ENCODE measurements at regions not wholly inside any gene's neighbourhood (a gene's known extent, or its start where the extent isn't known, plus 50 kb on each side); places are given as distances from the start of the nearest gene placed in this dataset.

DNA sequence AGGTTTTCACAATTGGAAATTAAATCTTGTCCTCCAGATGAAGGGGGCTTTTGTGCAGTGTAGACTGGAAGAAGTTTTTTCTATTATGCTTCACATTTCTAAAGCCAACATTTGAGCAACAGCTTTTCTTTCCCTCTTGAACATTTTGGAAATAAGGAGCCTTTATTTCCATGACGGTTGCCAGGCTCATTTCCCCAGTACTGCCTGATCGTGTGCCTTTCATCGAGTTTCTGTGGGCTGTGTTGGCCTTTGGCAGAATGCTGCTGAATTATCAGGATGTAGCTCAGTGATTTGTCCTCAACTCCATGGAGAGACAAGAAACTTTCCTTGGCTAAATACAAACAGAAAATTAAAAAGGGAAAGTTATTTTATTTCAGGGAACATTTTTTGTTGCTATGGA lies 314.8 kb upstream of the LRRC3B start:
- in situ Hi-C loops (cut with MboI), result no loop called here
- WGBS (ENCODE audit: insufficient coverage, low coverage, missing lambda C conversion rate), result 0% methylated on average over 3 of the region's 3 CpGs

DNA sequence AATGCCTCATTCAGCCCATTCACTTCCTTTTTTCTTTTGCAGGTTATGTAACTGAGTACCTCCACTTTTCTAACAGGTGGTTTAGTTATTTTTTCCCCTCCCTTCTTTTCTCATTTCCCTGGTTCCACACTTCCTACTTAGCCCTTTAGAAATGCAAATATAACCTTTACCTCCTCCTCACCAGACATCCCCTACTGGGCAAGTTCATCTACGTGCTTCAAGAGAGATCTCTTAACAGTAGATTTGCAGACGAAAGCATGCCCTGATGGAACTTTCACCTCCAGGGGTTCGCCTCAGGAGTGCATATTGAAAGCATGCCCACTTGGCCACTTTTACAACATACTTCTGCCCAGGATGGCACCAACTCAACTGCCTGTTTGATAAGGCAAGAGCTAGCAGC lies 314.1 kb upstream of the LRRC3B start:
- H3K27me3 ChIP-seq (ENCODE audit: control insufficient read depth in 2 of 2, insufficient read depth in 2 of 2, low read length in 2 of 2), result no peaks in the 10 kb centered on the region
- H3K4me1 ChIP-seq (replicated peaks in 1 of 2; ENCODE audit: control insufficient read depth in 2 of 2, insufficient read depth in 2 of 2, low read length in 2 of 2), result no peaks in the 10 kb centered on the region
- BruUV-seq (replicated peaks), result no TSS peak
- in situ Hi-C loops (cut with MboI), result no loop called here
- H3K9me3 ChIP-seq (replicated peaks; ENCODE audit: control insufficient read depth, insufficient read depth, low read depth, low read length), result no peaks in the 10 kb centered on the region
- no peaks in the 10 kb centered on the region for H3K36me3 ChIP-seq (ENCODE audit: control insufficient read depth, insufficient read depth, low read length)
- FAIRE-seq (no peak), ATAC-seq (no peak), DNase-seq (ENCODE audit: extremely low read depth in 1 of 4, low spot score in 3 of 4) (no peak)
- H2AFZ ChIP-seq (ENCODE audit: low read depth, low read length), result no peak overlapping the region
- no peaks in the 10 kb centered on the region for H3K9me1 ChIP-seq (ENCODE audit: control insufficient read depth, insufficient read depth, low read length)
- ChIA-PET CTCF (ENCODE audit: low intra/inter-chr PET ratio) (no interaction called here), POLR2A (no interaction called here)
- H3K27ac ChIP-seq (ENCODE audit: extremely low read depth, low read depth, low read length), result no peak overlapping the region
- WGBS (ENCODE audit: insufficient coverage, low coverage, missing lambda C conversion rate), result 2% methylated on average over 3 of the region's 3 CpGs
- no peak overlapping the region for H3K4me3 ChIP-seq
- intact Hi-C loops (cut with micrococcal nuclease), result no loop called here
- no peaks in the 10 kb centered on the region for H3K79me2 ChIP-seq (ENCODE audit: control insufficient read depth, insufficient read depth, low read length)
- H3K4me2 ChIP-seq (ENCODE audit: insufficient read depth, low read length), result no peak overlapping the region
- H4K20me1 ChIP-seq (replicated peaks; ENCODE audit: control insufficient read depth, insufficient read depth, low read length), result no peaks in the 10 kb centered on the region
- no peak overlapping the region for H3K9ac ChIP-seq (ENCODE audit: insufficient read depth in 1 of 2, low read depth in 2 of 2, low read length in 2 of 2)
- TF ChIP-seq CEBPG (CRISPR knock-in tag; IDR thresholded peaks at IDR 0.05) (no peak), CEBPG (tag; conservative IDR thresholded peaks at IDR 0.05 in 1 of 2, IDR thresholded peaks at IDR 0.05 in 1 of 2) (no peak)
- TF ChIP-seq, protein P1, sequence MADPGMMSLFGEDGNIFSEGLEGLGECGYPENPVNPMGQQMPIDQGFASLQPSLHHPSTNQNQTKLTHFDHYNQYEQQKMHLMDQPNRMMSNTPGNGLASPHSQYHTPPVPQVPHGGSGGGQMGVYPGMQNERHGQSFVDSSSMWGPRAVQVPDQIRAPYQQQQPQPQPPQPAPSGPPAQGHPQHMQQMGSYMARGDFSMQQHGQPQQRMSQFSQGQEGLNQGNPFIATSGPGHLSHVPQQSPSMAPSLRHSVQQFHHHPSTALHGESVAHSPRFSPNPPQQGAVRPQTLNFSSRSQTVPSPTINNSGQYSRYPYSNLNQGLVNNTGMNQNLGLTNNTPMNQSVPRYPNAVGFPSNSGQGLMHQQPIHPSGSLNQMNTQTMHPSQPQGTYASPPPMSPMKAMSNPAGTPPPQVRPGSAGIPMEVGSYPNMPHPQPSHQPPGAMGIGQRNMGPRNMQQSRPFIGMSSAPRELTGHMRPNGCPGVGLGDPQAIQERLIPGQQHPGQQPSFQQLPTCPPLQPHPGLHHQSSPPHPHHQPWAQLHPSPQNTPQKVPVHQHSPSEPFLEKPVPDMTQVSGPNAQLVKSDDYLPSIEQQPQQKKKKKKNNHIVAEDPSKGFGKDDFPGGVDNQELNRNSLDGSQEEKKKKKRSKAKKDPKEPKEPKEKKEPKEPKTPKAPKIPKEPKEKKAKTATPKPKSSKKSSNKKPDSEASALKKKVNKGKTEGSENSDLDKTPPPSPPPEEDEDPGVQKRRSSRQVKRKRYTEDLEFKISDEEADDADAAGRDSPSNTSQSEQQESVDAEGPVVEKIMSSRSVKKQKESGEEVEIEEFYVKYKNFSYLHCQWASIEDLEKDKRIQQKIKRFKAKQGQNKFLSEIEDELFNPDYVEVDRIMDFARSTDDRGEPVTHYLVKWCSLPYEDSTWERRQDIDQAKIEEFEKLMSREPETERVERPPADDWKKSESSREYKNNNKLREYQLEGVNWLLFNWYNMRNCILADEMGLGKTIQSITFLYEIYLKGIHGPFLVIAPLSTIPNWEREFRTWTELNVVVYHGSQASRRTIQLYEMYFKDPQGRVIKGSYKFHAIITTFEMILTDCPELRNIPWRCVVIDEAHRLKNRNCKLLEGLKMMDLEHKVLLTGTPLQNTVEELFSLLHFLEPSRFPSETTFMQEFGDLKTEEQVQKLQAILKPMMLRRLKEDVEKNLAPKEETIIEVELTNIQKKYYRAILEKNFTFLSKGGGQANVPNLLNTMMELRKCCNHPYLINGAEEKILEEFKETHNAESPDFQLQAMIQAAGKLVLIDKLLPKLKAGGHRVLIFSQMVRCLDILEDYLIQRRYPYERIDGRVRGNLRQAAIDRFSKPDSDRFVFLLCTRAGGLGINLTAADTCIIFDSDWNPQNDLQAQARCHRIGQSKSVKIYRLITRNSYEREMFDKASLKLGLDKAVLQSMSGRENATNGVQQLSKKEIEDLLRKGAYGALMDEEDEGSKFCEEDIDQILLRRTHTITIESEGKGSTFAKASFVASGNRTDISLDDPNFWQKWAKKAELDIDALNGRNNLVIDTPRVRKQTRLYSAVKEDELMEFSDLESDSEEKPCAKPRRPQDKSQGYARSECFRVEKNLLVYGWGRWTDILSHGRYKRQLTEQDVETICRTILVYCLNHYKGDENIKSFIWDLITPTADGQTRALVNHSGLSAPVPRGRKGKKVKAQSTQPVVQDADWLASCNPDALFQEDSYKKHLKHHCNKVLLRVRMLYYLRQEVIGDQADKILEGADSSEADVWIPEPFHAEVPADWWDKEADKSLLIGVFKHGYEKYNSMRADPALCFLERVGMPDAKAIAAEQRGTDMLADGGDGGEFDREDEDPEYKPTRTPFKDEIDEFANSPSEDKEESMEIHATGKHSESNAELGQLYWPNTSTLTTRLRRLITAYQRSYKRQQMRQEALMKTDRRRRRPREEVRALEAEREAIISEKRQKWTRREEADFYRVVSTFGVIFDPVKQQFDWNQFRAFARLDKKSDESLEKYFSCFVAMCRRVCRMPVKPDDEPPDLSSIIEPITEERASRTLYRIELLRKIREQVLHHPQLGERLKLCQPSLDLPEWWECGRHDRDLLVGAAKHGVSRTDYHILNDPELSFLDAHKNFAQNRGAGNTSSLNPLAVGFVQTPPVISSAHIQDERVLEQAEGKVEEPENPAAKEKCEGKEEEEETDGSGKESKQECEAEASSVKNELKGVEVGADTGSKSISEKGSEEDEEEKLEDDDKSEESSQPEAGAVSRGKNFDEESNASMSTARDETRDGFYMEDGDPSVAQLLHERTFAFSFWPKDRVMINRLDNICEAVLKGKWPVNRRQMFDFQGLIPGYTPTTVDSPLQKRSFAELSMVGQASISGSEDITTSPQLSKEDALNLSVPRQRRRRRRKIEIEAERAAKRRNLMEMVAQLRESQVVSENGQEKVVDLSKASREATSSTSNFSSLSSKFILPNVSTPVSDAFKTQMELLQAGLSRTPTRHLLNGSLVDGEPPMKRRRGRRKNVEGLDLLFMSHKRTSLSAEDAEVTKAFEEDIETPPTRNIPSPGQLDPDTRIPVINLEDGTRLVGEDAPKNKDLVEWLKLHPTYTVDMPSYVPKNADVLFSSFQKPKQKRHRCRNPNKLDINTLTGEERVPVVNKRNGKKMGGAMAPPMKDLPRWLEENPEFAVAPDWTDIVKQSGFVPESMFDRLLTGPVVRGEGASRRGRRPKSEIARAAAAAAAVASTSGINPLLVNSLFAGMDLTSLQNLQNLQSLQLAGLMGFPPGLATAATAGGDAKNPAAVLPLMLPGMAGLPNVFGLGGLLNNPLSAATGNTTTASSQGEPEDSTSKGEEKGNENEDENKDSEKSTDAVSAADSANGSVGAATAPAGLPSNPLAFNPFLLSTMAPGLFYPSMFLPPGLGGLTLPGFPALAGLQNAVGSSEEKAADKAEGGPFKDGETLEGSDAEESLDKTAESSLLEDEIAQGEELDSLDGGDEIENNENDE (IDR thresholded peaks at IDR 0.05; ENCODE audit: low read depth, low read length), result no peak

More for the DNA sequence above, 314.8 kb upstream of the LRRC3B start:
- Histone ChIP-seq H3K27ac (ENCODE audit: extremely low read depth, low read depth, low read length) (no peak overlapping the region), H3K36me3 (ENCODE audit: control insufficient read depth, insufficient read depth, low read length) (no peaks in the 10 kb centered on the region), H3K4me2 (ENCODE audit: insufficient read depth, low read length) (no peak overlapping the region), H3K27me3 (ENCODE audit: control insufficient read depth in 2 of 2, insufficient read depth in 2 of 2, low read length in 2 of 2) (no peaks in the 10 kb centered on the region), H3K4me3 (no peak overlapping the region), H3K9me1 (ENCODE audit: control insufficient read depth, insufficient read depth, low read length) (no peaks in the 10 kb centered on the region), H4K20me1 (replicated peaks; ENCODE audit: control insufficient read depth, insufficient read depth, low read length) (no peaks in the 10 kb centered on the region), H3K4me1 (replicated peaks in 1 of 2; ENCODE audit: control insufficient read depth in 2 of 2, insufficient read depth in 2 of 2, low read length in 2 of 2) (no peaks in the 10 kb centered on the region), H3K9me3 (replicated peaks; ENCODE audit: control insufficient read depth, insufficient read depth, low read depth, low read length) (no peaks in the 10 kb centered on the region), H2AFZ (ENCODE audit: low read depth, low read length) (no peak overlapping the region), H3K79me2 (ENCODE audit: control insufficient read depth, insufficient read depth, low read length) (no peaks in the 10 kb centered on the region), H3K9ac (ENCODE audit: insufficient read depth in 1 of 2, low read depth in 2 of 2, low read length in 2 of 2) (no peak overlapping the region)
- DNase-seq (ENCODE audit: extremely low read depth in 1 of 4, low spot score in 3 of 4) (no peak), FAIRE-seq (no peak), ATAC-seq (no peak)
- ChIA-PET POLR2A (no interaction called here), CTCF (ENCODE audit: low intra/inter-chr PET ratio) (no interaction called here)
- BruUV-seq (replicated peaks), result no TSS peak
- no peak for TF ChIP-seq SAP30 (IDR thresholded peaks at IDR 0.05; ENCODE audit: borderline replicate concordance, insufficient read depth, low read depth, low read length, poor library complexity, severe bottlenecking)
- TF ChIP-seq ARHGAP35 (IDR thresholded peaks at IDR 0.05; ENCODE audit: partially characterized antibody), result no peak
- TF ChIP-seq BHLHE40 (IDR thresholded peaks at IDR 0.05; ENCODE audit: low read length), result no peak
- TF ChIP-seq ZFP1 (CRISPR knock-in tag; IDR thresholded peaks at IDR 0.05), result no peak
- intact Hi-C loops (cut with micrococcal nuclease), result no loop called here

Data from K562 (cell line).